SW480 (cell line): ENCODE measurements at regions not wholly inside any gene's neighbourhood (a gene's known extent, or its start where the extent isn't known, plus 50 kb on each side); places are given as distances from the start of the nearest gene placed in this dataset.
"Not testable (repeated sequence)": the region's sequence is repeated elsewhere in the genome, so short reads cannot be mapped to it uniquely, and the experiment has no call there.

Source experiments
- DNase-seq: peaks from one replicate; pipeline ENCODE4 v3.0.0-alpha.2; 2016; ENCODE audit warnings: low spot score

- DNase-seq = no peak
Observed at GRCh38 chr1:95520390-95520789, 286.4 kb downstream of the RWDD3 start.

- DNase-seq = no peak
Observed at GRCh38 chr1:95532335-95532734, 298.3 kb downstream of the RWDD3 start.

- DNase-seq = no peak
Observed at GRCh38 chr1:95534985-95535384, 301.0 kb downstream of the RWDD3 start.

GRCh38 chr1:95535614-95536013 is 301.6 kb downstream of the RWDD3 start:
- DNase-seq = no peak

- DNase-seq = no peak
Observed at GRCh38 chr1:95536501-95536900, 302.5 kb downstream of the RWDD3 start.

- DNase-seq = no peak
Observed at GRCh38 chr1:95537176-95537575, 303.2 kb downstream of the RWDD3 start.

- DNase-seq = not testable (repeated sequence)
Observed at GRCh38 chr1:95538242-95538641, 304.2 kb downstream of the RWDD3 start.

- no peak for DNase-seq
Observed at GRCh38 chr1:95542936-95543335, 308.9 kb downstream of the RWDD3 start.

- no peak for DNase-seq
Observed at GRCh38 chr1:95547005-95547404, 313.0 kb downstream of the RWDD3 start.

GRCh38 chr1:95548211-95548610 is 314.2 kb downstream of the RWDD3 start:
- DNase-seq = no peak

- DNase-seq = no peak
Observed at GRCh38 chr1:95551201-95551600, 317.2 kb downstream of the RWDD3 start.

GRCh38 chr1:95553595-95553994 is 319.6 kb downstream of the RWDD3 start:
- no peak for DNase-seq

GRCh38 chr1:95554408-95554807 is 320.4 kb downstream of the RWDD3 start:
- DNase-seq = no peak

GRCh38 chr1:95558791-95559190 is 324.8 kb downstream of the RWDD3 start:
- DNase-seq = no peak

GRCh38 chr1:95561346-95561745 is 327.3 kb downstream of the RWDD3 start:
- no peak for DNase-seq

- DNase-seq = peak; percentile 48
Observed at GRCh38 chr1:95562230-95562629, 328.2 kb downstream of the RWDD3 start.

GRCh38 chr1:95572002-95572401 is 338.0 kb downstream of the RWDD3 start:
- DNase-seq = no peak

GRCh38 chr1:95572962-95573361 is 339.0 kb downstream of the RWDD3 start:
- DNase-seq = no peak

GRCh38 chr1:95575291-95575690 is 341.3 kb downstream of the RWDD3 start:
- DNase-seq = no peak

GRCh38 chr1:95578462-95578861 is 344.5 kb downstream of the RWDD3 start:
- DNase-seq = no peak

- DNase-seq = no peak
Observed at GRCh38 chr1:95582191-95582590, 348.2 kb downstream of the RWDD3 start.

- DNase-seq = no peak
Observed at GRCh38 chr1:95582746-95583145, 348.7 kb downstream of the RWDD3 start.

- DNase-seq = no peak
Observed at GRCh38 chr1:95583661-95584210, 349.7 kb downstream of the RWDD3 start.

- no peak for DNase-seq
Observed at GRCh38 chr1:95584315-95584714, 350.3 kb downstream of the RWDD3 start.

GRCh38 chr1:95604771-95605170 is 370.8 kb downstream of the RWDD3 start:
- DNase-seq = no peak
